Psoas muscle (tissue), 7 donors: ENCODE measurements at regions not wholly inside any gene's neighbourhood (a gene's known extent, or its start where the extent isn't known, plus 50 kb on each side); places are given as distances from the start of the nearest gene placed in this dataset.

Experiments
- ATAC-seq, 4 donors: fragments of 200-7000 bp; cut with Tn5 transposase; one replicate each; pipeline ENCODE4 v1.9.1; 2020; ENCODE audit warnings: moderate library complexity in 3 of 4, mild to moderate bottlenecking in 2 of 4
- DNase-seq, 2 donors: peaks; one replicate each; pipeline ENCODE4 v3.0.0-alpha.2; 2020
- H3K27ac ChIP-seq: fragments of 200-600 bp; one replicate; pipeline ENCODE4 v1.8.0; 2022
- H3K27me3 ChIP-seq, 3 donors: fragments of 200-600 bp in 1 of 3; one replicate each; pipeline versions ENCODE4 v1.6.1 to v1.8.0; 2013 to 2022; ENCODE audit warnings: low read length in 2 of 3, mild to moderate bottlenecking in 2 of 3, moderate library complexity in 1 of 3; ENCODE audit not compliant: insufficient read depth in 3 of 3
- H3K36me3 ChIP-seq, 2 donors: fragments of 200-600 bp in 1 of 2; one replicate each; pipeline versions ENCODE4 v1.6.1 to v1.8.0; 2013 to 2022; ENCODE audit warnings: low read depth in 1 of 2, mild to moderate bottlenecking in 1 of 2, moderate library complexity in 1 of 2; ENCODE audit not compliant: insufficient read depth in 1 of 2
- H3K4me1 ChIP-seq: fragments of 200-600 bp; one replicate; pipeline ENCODE4 v1.8.0; 2022
- H3K4me3 ChIP-seq: fragments of 200-600 bp; one replicate; pipeline ENCODE4 v1.8.0; 2022; ENCODE audit warnings: mild to moderate bottlenecking
- H3K9me3 ChIP-seq: fragments of 200-600 bp; one replicate; pipeline ENCODE4 v1.8.0; 2022
- WGBS, 3 donors: extraction: QIAGEN DNeasy Blood & Tissue Kit; methylation state at CpG; one replicate each; pipeline versions ENCODE4 v1.1.6 to v1.1.7; 2013; 5-methylcytosine and 5-hydroxymethylcytosine counted together
- intact Hi-C, 2 donors: fragments of 100-400 bp; cut with DNase I; formaldehyde crosslinking; loops; one replicate each; pipeline versions ENCODE4 v1.11.0 to v1.14.2; 2022
- TF ChIP-seq, protein P1 (sequence below): fragments of 200-600 bp; IDR thresholded peaks from one replicate; pipeline ENCODE4 v1.8.0; 2022; ENCODE audit warnings: antibody characterized with exemption
- donor health status: healthy with polysubstance abuse.
- donor health status: DM: no; HTN: no; CAD: no; lungs with moderate emphysema.
- donor health status: Bipolar disorder and iron deficiency.
- donor health status: healthy.
- donor health status: DM: yes; HTN: yes; CAD: no.
- donor health status: DM: no; HTN: no; CAD: no.
- donor health status: DM: yes; HTN: yes; CAD: no.

DNA sequence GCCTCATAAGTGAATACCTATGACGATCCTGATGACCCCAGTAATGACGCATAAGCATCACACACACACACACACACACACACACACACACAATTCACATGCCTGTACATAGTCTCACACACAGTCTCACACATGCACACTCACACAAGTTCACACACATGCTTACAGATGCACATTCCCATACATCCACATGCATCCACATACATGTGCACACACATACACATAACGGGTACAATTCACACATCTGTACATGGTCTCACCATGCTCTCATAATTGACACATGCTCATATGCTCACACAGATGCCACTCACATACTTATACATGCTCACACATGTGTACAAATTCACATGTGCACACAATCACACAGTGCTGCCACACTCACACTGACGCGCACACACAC lies 105.7 kb upstream of the VSTM2B start:
- ATAC-seq (no peak), DNase-seq (no peak)
- 85 to 93% (median 90%) methylated on average over 5 of the region's 5 CpGs for WGBS, 3 donors
- Histone ChIP-seq H3K36me3 (no peaks in the 10 kb centered on the region), H3K4me3 (no peak overlapping the region), H3K27me3 (peaks cover 0 to 3% (median 0%) of the 10 kb centered on the region in 3 donors), H3K9me3 (no peaks in the 10 kb centered on the region), H3K27ac (no peak overlapping the region), H3K4me1 (no peaks in the 10 kb centered on the region)
- TF ChIP-seq, protein P1, sequence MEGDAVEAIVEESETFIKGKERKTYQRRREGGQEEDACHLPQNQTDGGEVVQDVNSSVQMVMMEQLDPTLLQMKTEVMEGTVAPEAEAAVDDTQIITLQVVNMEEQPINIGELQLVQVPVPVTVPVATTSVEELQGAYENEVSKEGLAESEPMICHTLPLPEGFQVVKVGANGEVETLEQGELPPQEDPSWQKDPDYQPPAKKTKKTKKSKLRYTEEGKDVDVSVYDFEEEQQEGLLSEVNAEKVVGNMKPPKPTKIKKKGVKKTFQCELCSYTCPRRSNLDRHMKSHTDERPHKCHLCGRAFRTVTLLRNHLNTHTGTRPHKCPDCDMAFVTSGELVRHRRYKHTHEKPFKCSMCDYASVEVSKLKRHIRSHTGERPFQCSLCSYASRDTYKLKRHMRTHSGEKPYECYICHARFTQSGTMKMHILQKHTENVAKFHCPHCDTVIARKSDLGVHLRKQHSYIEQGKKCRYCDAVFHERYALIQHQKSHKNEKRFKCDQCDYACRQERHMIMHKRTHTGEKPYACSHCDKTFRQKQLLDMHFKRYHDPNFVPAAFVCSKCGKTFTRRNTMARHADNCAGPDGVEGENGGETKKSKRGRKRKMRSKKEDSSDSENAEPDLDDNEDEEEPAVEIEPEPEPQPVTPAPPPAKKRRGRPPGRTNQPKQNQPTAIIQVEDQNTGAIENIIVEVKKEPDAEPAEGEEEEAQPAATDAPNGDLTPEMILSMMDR: no peak
- intact Hi-C loops: no loop called here

GRCh38 chr19:29420482-29421195 lies 105.2 kb upstream of the VSTM2B start:
- intact Hi-C loops: no loop called here
- TF ChIP-seq, protein P1: no peak
- Histone ChIP-seq H3K4me3 (no peak overlapping the region), H3K4me1 (no peaks in the 10 kb centered on the region), H3K27me3 (peaks cover 0 to 3% (median 0%) of the 10 kb centered on the region in 3 donors), H3K27ac (no peak overlapping the region), H3K36me3 (no peaks in the 10 kb centered on the region), H3K9me3 (no peaks in the 10 kb centered on the region)
- ATAC-seq (no peak), DNase-seq (no peak)
- WGBS, 3 donors: 85 to 90% (median 87%) methylated on average over 21 to 22 of the region's 22 CpGs

DNA sequence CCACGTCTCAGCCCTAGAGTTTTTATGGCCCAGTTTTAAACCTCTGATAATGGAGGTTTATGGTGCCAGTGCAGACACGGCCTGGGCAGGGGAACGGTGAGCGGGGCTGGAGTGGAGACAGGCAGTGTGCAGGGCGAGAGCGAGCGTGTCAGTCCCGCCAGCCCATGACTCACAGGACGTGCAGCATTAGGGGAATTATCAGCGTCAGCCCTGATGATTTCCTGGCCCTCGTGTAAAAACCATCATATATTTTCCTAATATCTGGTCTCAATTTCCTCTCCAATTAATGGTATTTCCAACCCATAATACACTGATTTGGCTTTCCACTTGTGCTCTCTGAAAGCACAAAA lies 104.6 kb upstream of the VSTM2B start:
- TF ChIP-seq, protein P1: no peak
- no peaks in the 10 kb centered on the region for H3K36me3 ChIP-seq
- H3K27ac ChIP-seq: no peak overlapping the region
- no peak for DNase-seq
- H3K4me1 ChIP-seq: no peaks in the 10 kb centered on the region
- ATAC-seq: no peak
- 33 to 64% (median 35%) methylated on average over 11 of the region's 11 CpGs for WGBS, 3 donors
- intact Hi-C loops: no loop called here
- no peak overlapping the region for H3K4me3 ChIP-seq
- peaks cover 0 to 3% (median 0%) of the 10 kb centered on the region in 3 donors for H3K27me3 ChIP-seq
- no peaks in the 10 kb centered on the region for H3K9me3 ChIP-seq

- DNase-seq (no peak), ATAC-seq (no peak)
- no peaks in the 10 kb centered on the region for H3K36me3 ChIP-seq
- no peak overlapping the region for H3K4me3 ChIP-seq
- WGBS, 3 donors: 76 to 86% (median 80%) methylated on average over 7 of the region's 7 CpGs
- H3K27me3 ChIP-seq: no peaks in the 10 kb centered on the region
- no peaks in the 10 kb centered on the region for H3K4me1 ChIP-seq
- intact Hi-C loops: no loop called here
- no peak overlapping the region for H3K27ac ChIP-seq
- no peaks in the 10 kb centered on the region for H3K9me3 ChIP-seq
- TF ChIP-seq, protein P1: no peak
Observed at GRCh38 chr19:29422047-29422446, 103.7 kb upstream of the VSTM2B start.
